ENCODE measurements at regions not wholly inside any gene's neighbourhood (a gene's known extent, or its start where the extent isn't known, plus 50 kb on each side); places are given as distances from the start of the nearest gene placed in this dataset.

DNA sequence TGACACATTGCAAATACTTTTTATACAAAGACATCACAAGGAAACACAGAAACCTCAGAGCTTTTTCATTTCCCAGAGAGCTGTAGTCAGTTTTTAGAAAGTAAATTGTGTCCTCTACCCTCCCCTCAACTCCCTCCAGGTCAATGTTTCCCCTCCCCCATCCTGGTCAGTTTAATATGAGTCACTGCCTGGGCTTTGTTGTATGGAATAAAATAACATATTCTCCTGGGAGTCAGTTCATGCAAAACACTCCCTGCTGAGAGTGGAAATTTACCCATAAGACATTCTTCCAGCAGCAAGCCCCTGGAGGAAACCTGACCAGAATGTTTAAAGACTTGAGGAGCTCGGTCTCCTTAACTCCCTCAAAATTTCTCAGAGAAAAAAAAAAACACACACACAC is 270.1 kb upstream of the LDB2 start:
- H3K4me2 ChIP-seq (ENCODE audit: low read length), result no peak overlapping the region
- H3K4me3 ChIP-seq (ENCODE audit: low read depth, low read length), result no peak overlapping the region
- TF ChIP-seq, protein P1, sequence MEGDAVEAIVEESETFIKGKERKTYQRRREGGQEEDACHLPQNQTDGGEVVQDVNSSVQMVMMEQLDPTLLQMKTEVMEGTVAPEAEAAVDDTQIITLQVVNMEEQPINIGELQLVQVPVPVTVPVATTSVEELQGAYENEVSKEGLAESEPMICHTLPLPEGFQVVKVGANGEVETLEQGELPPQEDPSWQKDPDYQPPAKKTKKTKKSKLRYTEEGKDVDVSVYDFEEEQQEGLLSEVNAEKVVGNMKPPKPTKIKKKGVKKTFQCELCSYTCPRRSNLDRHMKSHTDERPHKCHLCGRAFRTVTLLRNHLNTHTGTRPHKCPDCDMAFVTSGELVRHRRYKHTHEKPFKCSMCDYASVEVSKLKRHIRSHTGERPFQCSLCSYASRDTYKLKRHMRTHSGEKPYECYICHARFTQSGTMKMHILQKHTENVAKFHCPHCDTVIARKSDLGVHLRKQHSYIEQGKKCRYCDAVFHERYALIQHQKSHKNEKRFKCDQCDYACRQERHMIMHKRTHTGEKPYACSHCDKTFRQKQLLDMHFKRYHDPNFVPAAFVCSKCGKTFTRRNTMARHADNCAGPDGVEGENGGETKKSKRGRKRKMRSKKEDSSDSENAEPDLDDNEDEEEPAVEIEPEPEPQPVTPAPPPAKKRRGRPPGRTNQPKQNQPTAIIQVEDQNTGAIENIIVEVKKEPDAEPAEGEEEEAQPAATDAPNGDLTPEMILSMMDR (IDR thresholded peaks at IDR 0.05), result no peak
- H3K27me3 ChIP-seq (ENCODE audit: control insufficient read depth, insufficient read depth, low read length), result no peaks in the 10 kb centered on the region
- no peak overlapping the region for H2AFZ ChIP-seq
- H3K27ac ChIP-seq, result no peak overlapping the region
- no peaks in the 10 kb centered on the region for H3K9me3 ChIP-seq (ENCODE audit: control insufficient read depth, low read length)
- H3K36me3 ChIP-seq (ENCODE audit: control insufficient read depth, insufficient read depth, low read length), result no peaks in the 10 kb centered on the region
- no peak overlapping the region for H3K9ac ChIP-seq
- H3K79me2 ChIP-seq, result no peaks in the 10 kb centered on the region
- no peaks in the 10 kb centered on the region for H3K4me1 ChIP-seq

DNA sequence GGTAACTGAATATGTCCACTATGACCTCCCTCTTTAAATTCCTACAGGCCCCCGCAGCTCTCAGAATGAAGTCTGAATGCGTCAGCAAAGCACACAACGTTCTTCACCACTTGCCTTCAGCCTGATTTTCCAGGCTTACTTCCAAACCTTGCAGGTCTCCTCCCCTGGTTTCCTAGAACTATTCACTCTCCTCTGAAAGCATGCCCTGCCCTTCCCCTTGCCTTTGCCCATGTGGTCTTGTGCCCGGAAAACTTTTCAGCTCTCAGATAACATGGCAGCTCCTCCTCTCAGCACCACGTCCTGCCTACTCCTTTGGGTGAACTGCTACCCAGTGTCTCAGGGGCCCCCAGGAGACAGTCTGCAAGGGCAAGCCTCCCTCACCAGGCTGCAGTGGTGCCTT is 268.5 kb upstream of the LDB2 start:
- no peaks in the 10 kb centered on the region for H3K9me3 ChIP-seq (ENCODE audit: control insufficient read depth, low read length)
- no peak overlapping the region for H3K9ac ChIP-seq
- H3K27me3 ChIP-seq (ENCODE audit: control insufficient read depth, insufficient read depth, low read length), result no peaks in the 10 kb centered on the region
- H3K27ac ChIP-seq, result no peak overlapping the region
- no peaks in the 10 kb centered on the region for H3K4me1 ChIP-seq
- no peak overlapping the region for H3K4me3 ChIP-seq (ENCODE audit: low read depth, low read length)
- H2AFZ ChIP-seq, result no peak overlapping the region
- no peaks in the 10 kb centered on the region for H3K36me3 ChIP-seq (ENCODE audit: control insufficient read depth, insufficient read depth, low read length)
- H3K79me2 ChIP-seq, result no peaks in the 10 kb centered on the region
- TF ChIP-seq, protein P1 (IDR thresholded peaks at IDR 0.05), result no peak
- H3K4me2 ChIP-seq (ENCODE audit: low read length), result no peak overlapping the region

DNA sequence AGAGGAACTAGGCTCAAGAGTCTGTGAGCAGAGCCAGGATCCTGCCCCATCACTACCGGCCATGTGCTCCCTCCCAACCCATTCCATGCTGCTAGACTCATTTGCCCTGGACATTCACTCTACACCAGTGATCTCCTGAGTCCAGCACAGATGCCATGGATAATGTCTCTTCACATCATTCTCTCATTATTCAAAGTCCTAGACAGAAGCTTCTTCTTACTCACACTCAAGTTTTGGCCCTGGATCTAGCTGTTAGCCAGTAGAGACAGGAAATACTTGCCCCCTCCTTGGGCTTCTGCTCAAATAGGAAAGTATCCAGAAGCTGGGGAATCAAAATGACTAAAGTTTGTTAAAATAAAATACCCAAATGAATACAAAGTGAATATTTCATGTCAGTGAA is 266.8 kb upstream of the LDB2 start:
- Histone ChIP-seq H3K9me3 (ENCODE audit: control insufficient read depth, low read length) (no peaks in the 10 kb centered on the region), H3K9ac (no peak overlapping the region), H3K27me3 (ENCODE audit: control insufficient read depth, insufficient read depth, low read length) (no peaks in the 10 kb centered on the region), H3K27ac (no peak overlapping the region), H3K79me2 (no peaks in the 10 kb centered on the region), H3K4me2 (ENCODE audit: low read length) (no peak overlapping the region), H3K4me1 (no peaks in the 10 kb centered on the region), H2AFZ (no peak overlapping the region), H3K36me3 (ENCODE audit: control insufficient read depth, insufficient read depth, low read length) (no peaks in the 10 kb centered on the region), H3K4me3 (ENCODE audit: low read depth, low read length) (no peak overlapping the region)
- TF ChIP-seq, protein P1 (IDR thresholded peaks at IDR 0.05), result no peak

DNA sequence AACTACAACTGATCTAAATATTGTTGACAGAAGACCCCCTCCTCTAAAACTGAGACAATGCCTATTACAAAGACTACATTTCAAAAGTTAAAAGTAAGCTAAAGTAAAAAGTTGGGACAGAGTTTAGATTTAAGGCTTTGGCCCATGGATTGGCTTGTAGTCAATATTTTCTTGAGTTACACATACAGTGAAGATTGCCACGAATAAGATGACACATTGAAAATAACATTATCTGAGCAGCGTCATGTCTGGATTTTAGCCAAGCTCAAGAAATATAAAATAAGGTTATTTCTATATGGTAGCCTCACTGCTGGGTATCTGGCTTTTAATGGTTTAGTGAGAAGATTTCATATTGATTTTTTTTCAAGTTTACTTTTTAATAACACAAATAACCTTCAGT is 266.2 kb upstream of the LDB2 start:
- Histone ChIP-seq H3K79me2 (no peaks in the 10 kb centered on the region), H3K27me3 (ENCODE audit: control insufficient read depth, insufficient read depth, low read length) (no peaks in the 10 kb centered on the region), H2AFZ (no peak overlapping the region), H3K9me3 (ENCODE audit: control insufficient read depth, low read length) (no peaks in the 10 kb centered on the region), H3K4me3 (ENCODE audit: low read depth, low read length) (no peak overlapping the region), H3K9ac (no peak overlapping the region), H3K4me1 (no peaks in the 10 kb centered on the region), H3K27ac (no peak overlapping the region), H3K36me3 (ENCODE audit: control insufficient read depth, insufficient read depth, low read length) (no peaks in the 10 kb centered on the region), H3K4me2 (ENCODE audit: low read length) (no peak overlapping the region)
- TF ChIP-seq, protein P1 (IDR thresholded peaks at IDR 0.05), result no peak

DNA sequence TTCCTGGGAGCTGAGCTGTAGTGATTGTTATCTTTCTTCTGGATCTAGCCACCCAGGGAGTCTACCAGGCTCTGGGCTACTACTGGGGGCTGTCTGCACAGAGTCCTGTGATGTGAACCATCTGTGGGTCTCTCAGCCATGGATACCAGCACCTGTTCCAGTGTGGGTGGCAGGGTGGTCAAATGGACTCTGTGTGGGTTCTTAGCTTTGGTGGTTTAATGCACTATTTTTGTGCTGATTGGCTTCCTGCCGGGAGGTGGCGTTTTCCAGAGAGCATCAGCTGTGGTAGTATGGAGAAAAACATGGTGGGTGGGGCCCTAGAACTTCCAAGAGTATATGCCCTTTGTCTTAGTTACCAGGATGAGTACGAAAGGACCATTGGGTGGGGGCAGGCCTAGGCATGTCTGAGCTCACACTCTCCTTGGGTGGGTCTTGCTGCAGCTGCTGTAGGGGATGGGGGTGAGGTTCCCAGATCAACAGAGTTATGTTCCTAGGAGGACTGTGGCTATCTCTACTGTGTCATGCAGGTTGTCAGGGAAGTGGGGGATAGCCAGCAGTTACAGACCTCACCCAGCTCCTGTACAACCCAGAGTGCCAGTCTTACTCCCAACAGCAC is 264.8 kb upstream of the LDB2 start:
- Histone ChIP-seq H3K4me2 (ENCODE audit: low read length) (no peak overlapping the region), H3K9ac (no peak overlapping the region), H3K79me2 (no peaks in the 10 kb centered on the region), H3K4me1 (no peaks in the 10 kb centered on the region), H3K27ac (no peak overlapping the region), H3K4me3 (ENCODE audit: low read depth, low read length) (no peak overlapping the region), H3K9me3 (ENCODE audit: control insufficient read depth, low read length) (no peaks in the 10 kb centered on the region), H3K27me3 (ENCODE audit: control insufficient read depth, insufficient read depth, low read length) (no peaks in the 10 kb centered on the region), H3K36me3 (ENCODE audit: control insufficient read depth, insufficient read depth, low read length) (no peaks in the 10 kb centered on the region), H2AFZ (no peak overlapping the region)
- TF ChIP-seq, protein P1 (IDR thresholded peaks at IDR 0.05), result no peak
